PC-9 (cell line): ENCODE measurements at regions not wholly inside any gene's neighbourhood (a gene's known extent, or its start where the extent isn't known, plus 50 kb on each side); places are given as distances from the start of the nearest gene placed in this dataset.

ENCODE experiments used
- CTCF ChIP-seq: fragments of 200-600 bp; sonication (generic); conservative IDR thresholded peaks from 2 replicates; pipeline ENCODE4 v1.6.1; 2017; ENCODE audit warnings: mixed run types, antibody characterized with exemption, mild to moderate bottlenecking, moderate library complexity
- EZH2 ChIP-seq: fragments of 200-600 bp; sonication (generic); IDR thresholded peaks from 2 replicates; pipeline ENCODE4 v1.8.0; 2017; ENCODE audit warnings: antibody characterized with exemption, low read depth

DNA sequence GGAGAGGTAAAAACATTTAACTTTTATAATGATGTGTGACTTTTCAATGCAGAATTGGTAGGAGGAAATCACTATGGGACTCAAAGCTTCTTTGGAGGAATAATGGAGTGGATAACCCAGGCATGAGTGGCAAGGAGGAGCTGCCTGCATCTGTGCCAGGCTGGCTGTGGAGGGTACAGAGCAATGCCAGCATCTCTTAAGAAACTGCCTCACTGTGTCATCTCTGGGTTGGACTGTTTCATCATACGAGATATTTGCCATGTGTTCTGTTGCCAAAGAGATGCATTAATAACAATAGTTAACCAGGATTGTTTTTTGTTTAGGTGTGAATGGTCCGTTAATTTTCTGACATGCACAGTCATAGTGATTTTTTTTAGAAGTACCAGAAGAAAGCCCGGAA, 183.7 kb upstream of the NTF3 start:
- TF ChIP-seq EZH2 (no peak), CTCF (no peak)
